ENCODE measurements at regions not wholly inside any gene's neighbourhood (a gene's known extent, or its start where the extent isn't known, plus 50 kb on each side); places are given as distances from the start of the nearest gene placed in this dataset.

DNA sequence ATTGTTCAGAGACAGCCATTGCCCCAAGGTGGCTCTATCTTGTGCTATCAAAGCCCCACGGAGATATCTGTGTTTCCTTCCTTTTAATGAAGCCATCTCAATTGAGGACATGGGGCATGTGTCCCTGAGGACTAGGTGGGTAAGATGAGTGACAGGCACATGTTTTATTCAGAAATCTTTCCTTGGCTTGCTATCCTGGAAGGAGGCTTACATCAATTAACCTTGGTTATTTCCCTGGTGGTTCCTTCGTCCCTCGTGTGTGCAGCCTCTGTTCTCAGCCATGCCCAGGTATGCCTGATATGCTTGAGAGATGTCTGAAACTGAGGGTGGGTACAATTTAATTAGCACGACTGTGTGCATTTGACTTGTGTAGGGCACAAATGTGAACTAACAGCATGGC is 102.2 kb upstream of the TUT7 start:
- TF ChIP-seq CTCF (IDR thresholded peaks at IDR 0.05; ENCODE audit: insufficient read depth, low read length, poor library complexity, severe bottlenecking): no peak
- no peak for TF ChIP-seq EZH2phosphoT487 (conservative IDR thresholded peaks at IDR 0.05; ENCODE audit: low read length)
